PFSK-1 (cell line): ENCODE measurements at regions not wholly inside any gene's neighbourhood (a gene's known extent, or its start where the extent isn't known, plus 50 kb on each side); places are given as distances from the start of the nearest gene placed in this dataset.

Source experiments
- FOXP2 ChIP-seq: optimal IDR thresholded peaks from 2 replicates; pipeline ENCODE3; 2011; ENCODE audit warnings: borderline replicate concordance, control low read depth, inconsistent platforms; ENCODE audit not compliant: insufficient read depth; ENCODE audit errors: extremely low read length, extremely low read depth
- POLR2AphosphoS5 ChIP-seq: IDR thresholded peaks from 2 replicates; pipeline ENCODE4 v1.6.1; 2012; ENCODE audit warnings: low read depth, mild to moderate bottlenecking, control low read depth, low read length, moderate library complexity
- REST ChIP-seq, 2 experiments: IDR thresholded peaks; 2 replicates each; pipeline versions ENCODE4 v1.6.1 to v1.8.0; 2011 to 2012; ENCODE audit warnings: low read depth in 2 of 2, low read length in 2 of 2, control low read depth in 1 of 2, inconsistent platforms in 1 of 2, mild to moderate bottlenecking in 1 of 2, moderate library complexity in 1 of 2; ENCODE audit not compliant: insufficient read depth in 1 of 2
- SIN3A ChIP-seq: IDR thresholded peaks from 2 replicates; pipeline ENCODE4 v1.6.1; 2012; ENCODE audit warnings: mild to moderate bottlenecking, low read length, moderate library complexity, borderline replicate concordance; ENCODE audit not compliant: insufficient read depth
- TAF1 ChIP-seq: IDR thresholded peaks from 2 replicates; pipeline ENCODE4 v1.6.1; 2012; ENCODE audit warnings: low read length, control low read depth, borderline replicate concordance; ENCODE audit not compliant: insufficient read depth

GRCh38 chr7:32170838-32171237 lies 100.6 kb upstream of the PDE1C start:
- TF ChIP-seq REST (IDR thresholded peaks at IDR 0.05; ENCODE audit: insufficient read depth in 1 of 2, low read depth in 2 of 2, low read length in 2 of 2) (no peak), FOXP2 (no peak), POLR2AphosphoS5 (no peak), SIN3A (no peak), TAF1 (no peak)

GRCh38 chr7:32169228-32169627 lies 99.0 kb upstream of the PDE1C start:
- TF ChIP-seq POLR2AphosphoS5 (no peak), REST (IDR thresholded peaks at IDR 0.05; ENCODE audit: insufficient read depth in 1 of 2, low read depth in 2 of 2, low read length in 2 of 2) (no peak), FOXP2 (no peak), TAF1 (no peak), SIN3A (no peak)

GRCh38 chr7:32167815-32168214 lies 97.6 kb upstream of the PDE1C start:
- TF ChIP-seq POLR2AphosphoS5 (no peak), REST (IDR thresholded peaks at IDR 0.05; ENCODE audit: insufficient read depth in 1 of 2, low read depth in 2 of 2, low read length in 2 of 2) (no peak), SIN3A (no peak), TAF1 (no peak), FOXP2 (no peak)

GRCh38 chr7:32167256-32167655 lies 97.0 kb upstream of the PDE1C start:
- no peak for TF ChIP-seq TAF1
- no peak for TF ChIP-seq POLR2AphosphoS5
- no peak for TF ChIP-seq REST (IDR thresholded peaks at IDR 0.05; ENCODE audit: insufficient read depth in 1 of 2, low read depth in 2 of 2, low read length in 2 of 2)
- TF ChIP-seq FOXP2: no peak
- no peak for TF ChIP-seq SIN3A
